ENCODE measurements at regions not wholly inside any gene's neighbourhood (a gene's known extent, or its start where the extent isn't known, plus 50 kb on each side); places are given as distances from the start of the nearest gene placed in this dataset.
"Not testable (repeated sequence)": the region's sequence is repeated elsewhere in the genome, so short reads cannot be mapped to it uniquely, and the experiment has no call there.

DNA sequence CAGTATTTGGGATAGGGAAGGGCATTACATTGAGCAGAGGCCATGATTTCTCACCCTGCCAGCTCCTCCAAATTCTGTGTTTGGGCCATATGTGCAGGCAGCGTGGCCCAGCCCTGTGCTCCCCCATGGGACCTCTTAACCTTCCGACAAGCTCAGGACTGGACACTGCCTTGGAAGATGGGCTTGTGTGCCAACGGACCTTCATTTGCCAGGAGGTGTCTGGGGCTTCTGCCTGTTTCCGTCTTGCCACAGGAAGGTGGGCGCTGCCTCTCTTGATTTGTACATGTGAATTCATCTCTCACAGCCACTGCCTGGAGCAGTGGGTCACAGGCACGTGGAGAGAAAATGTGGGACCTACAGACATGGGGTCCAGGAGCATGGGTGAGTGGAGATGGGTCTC is 272.6 kb downstream of the CCSER2 start:
- DNase-seq (ENCODE audit: low read depth, low spot score): no peak
- TF ChIP-seq, protein P1, sequence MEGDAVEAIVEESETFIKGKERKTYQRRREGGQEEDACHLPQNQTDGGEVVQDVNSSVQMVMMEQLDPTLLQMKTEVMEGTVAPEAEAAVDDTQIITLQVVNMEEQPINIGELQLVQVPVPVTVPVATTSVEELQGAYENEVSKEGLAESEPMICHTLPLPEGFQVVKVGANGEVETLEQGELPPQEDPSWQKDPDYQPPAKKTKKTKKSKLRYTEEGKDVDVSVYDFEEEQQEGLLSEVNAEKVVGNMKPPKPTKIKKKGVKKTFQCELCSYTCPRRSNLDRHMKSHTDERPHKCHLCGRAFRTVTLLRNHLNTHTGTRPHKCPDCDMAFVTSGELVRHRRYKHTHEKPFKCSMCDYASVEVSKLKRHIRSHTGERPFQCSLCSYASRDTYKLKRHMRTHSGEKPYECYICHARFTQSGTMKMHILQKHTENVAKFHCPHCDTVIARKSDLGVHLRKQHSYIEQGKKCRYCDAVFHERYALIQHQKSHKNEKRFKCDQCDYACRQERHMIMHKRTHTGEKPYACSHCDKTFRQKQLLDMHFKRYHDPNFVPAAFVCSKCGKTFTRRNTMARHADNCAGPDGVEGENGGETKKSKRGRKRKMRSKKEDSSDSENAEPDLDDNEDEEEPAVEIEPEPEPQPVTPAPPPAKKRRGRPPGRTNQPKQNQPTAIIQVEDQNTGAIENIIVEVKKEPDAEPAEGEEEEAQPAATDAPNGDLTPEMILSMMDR (IDR thresholded peaks at IDR 0.05; ENCODE audit: insufficient read depth, low read length, missing control alignments): no peak
- no peak overlapping the region for H3K4me3 ChIP-seq (ENCODE audit: low read depth, low read length)
- ChIA-PET CTCF (no interaction called here), POLR2A (no interaction called here)

DNA sequence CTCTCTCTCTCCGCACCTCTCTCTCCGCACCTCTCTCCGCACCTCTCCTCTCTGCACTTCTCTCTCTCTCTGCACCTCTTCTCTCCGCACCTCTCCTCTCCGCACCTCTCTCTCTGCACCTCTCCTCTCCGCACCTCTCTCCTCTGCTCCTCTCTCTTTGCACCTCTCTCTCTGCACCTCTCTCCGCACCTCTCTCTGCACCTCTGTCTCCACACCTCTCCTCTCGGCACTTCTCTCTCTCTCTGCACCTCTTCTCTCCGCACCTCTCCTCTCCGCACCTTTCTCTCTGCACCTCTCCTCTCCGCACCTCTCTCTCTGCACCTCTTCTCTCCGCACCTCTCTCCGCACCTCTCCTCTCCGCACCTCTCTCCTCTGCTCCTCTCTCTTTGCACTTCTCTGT is 274.2 kb downstream of the CCSER2 start:
- DNase-seq (ENCODE audit: low read depth, low spot score); CTCF ChIA-PET; POLR2A ChIA-PET; H3K4me3 ChIP-seq (ENCODE audit: low read depth, low read length): not testable (repeated sequence)

DNA sequence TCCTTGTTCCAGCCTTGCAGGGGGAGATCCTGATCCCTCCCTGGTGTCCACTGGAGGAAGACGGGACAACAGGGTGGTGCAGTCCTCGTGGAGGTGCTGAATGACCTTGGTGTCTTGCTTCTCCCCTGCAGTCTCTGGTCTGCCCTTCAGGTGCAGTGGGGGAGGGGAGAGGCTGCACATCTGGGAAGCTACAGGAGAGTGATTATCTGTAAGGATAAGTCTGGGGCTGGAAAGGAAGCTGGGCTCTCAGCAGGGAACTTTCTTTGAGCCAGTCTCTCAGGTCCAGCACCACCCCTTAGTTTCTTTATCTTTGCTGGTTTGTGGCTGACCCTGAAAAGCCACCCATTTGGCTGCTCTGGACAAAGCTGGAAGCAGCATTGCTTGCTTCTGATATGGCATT is 275.6 kb downstream of the CCSER2 start:
- ChIA-PET POLR2A (no interaction called here), CTCF (interaction anchor here (1.3 kb wide), 1 partner anchor 10 kb away, joined by 3 read pairs; no protein-coding TSS in a partner anchor)
- TF ChIP-seq, protein P1 (IDR thresholded peaks at IDR 0.05; ENCODE audit: insufficient read depth, low read length, missing control alignments): no peak
- H3K4me3 ChIP-seq (ENCODE audit: low read depth, low read length): no peak overlapping the region
- DNase-seq (ENCODE audit: low read depth, low spot score): no peak

DNA sequence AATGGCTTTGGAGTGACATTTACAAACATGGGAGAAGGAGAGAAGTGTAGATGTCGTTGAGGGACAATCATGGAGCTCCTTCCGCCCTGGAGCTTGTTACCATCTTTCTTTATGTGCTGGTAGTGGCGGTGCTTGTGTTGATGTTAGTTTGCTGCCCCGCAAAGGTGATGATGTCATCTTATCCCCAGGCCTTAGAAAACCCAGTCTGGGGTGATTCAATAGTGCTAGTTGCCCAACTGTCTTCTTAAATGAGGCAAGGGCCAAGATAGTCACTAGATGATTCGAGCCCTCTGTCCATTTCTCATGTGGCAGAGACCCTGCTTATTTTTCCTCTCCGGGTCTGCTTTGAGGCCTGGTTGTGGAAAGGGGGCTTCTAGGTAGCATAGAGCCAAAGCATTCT is 277.4 kb downstream of the CCSER2 start:
- ChIA-PET CTCF (no interaction called here), POLR2A (no interaction called here)
- H3K4me3 ChIP-seq (ENCODE audit: low read depth, low read length): no peak overlapping the region
- TF ChIP-seq, protein P1 (IDR thresholded peaks at IDR 0.05; ENCODE audit: insufficient read depth, low read length, missing control alignments): no peak
- no peak for DNase-seq (ENCODE audit: low read depth, low spot score)

DNA sequence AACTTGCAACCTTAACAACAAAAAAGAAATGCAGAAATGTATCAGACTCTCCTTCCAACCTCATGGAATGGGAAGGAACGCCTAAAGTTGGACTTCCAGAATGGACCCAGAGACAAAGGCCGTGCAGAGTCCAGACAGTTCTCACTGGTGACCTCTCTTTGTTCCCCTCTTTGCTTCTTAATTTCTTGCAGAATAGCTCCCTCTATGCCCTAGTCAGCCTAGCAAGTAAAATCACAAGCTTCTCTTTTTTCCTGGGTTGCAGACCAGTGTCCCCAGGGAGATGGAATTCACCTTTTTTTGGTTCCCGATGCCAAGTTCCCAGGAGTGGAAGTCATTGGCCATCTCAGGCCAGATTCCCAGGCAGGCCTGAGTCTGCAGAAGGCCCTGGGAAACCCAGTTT is 278.0 kb downstream of the CCSER2 start:
- DNase-seq (ENCODE audit: low read depth, low spot score): no peak
- CTCF ChIA-PET: no interaction called here
- TF ChIP-seq, protein P1 (IDR thresholded peaks at IDR 0.05; ENCODE audit: insufficient read depth, low read length, missing control alignments): no peak
- POLR2A ChIA-PET: no interaction called here
- no peak overlapping the region for H3K4me3 ChIP-seq (ENCODE audit: low read depth, low read length)

DNA sequence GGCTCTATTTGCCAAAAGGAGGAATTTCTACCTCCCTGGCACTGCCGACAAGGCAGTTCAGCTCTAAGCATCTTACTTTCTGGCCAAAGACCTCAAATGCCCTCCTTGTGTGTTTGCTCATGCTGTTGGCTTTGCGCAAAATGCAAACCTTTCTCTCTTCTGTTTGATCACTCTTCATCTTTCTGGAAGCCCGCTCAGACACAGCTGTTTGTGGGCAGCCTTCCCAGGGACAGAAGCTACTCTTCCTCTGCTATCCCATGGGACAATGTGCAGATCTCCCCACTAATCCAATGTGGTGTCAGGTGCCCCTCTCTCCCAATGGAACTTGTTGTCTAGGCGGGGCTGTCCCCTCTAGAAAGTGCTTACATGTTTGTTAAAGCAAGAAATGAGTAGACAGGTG is 278.7 kb downstream of the CCSER2 start:
- TF ChIP-seq, protein P1 (IDR thresholded peaks at IDR 0.05; ENCODE audit: insufficient read depth, low read length, missing control alignments): no peak
- no peak overlapping the region for H3K4me3 ChIP-seq (ENCODE audit: low read depth, low read length)
- CTCF ChIA-PET: no interaction called here
- no peak for DNase-seq (ENCODE audit: low read depth, low spot score)
- POLR2A ChIA-PET: no interaction called here

DNA sequence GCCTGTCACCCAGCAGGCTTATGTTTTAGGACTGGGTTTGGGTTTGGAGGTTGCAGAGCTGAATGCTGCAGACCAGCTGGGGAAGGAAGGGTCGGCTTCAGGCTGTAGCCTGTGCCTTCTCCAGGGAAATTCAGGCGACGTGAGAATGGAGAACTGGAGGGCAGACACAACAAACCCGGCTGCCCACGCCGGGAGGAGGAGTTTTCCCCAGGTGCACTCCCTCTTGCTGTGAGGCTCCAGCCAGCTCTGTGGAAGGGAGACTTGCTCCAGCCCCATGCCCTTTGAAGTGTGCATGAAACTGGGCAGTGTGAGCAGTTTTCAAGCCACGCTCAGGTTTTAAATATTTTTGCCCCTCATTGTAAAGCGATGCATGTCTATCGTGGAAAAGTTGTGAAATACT is 279.1 kb downstream of the CCSER2 start:
- H3K4me3 ChIP-seq (ENCODE audit: low read depth, low read length): no peak overlapping the region
- DNase-seq (ENCODE audit: low read depth, low spot score): no peak
- CTCF ChIA-PET: no interaction called here
- TF ChIP-seq, protein P1 (IDR thresholded peaks at IDR 0.05; ENCODE audit: insufficient read depth, low read length, missing control alignments): no peak
- POLR2A ChIA-PET: no interaction called here

Data from AG04449 (cell line).